Epithelial cell of proximal tubule (primary cell): ENCODE measurements at regions not wholly inside any gene's neighbourhood (a gene's known extent, or its start where the extent isn't known, plus 50 kb on each side); places are given as distances from the start of the nearest gene placed in this dataset.
"Not testable (repeated sequence)": the region's sequence is repeated elsewhere in the genome, so short reads cannot be mapped to it uniquely, and the experiment has no call there.

Experiments used
- DNase-seq: peaks from one replicate; pipeline ENCODE4 v3.0.0-alpha.2; 2011; ENCODE audit warnings: low read depth
- H3K4me3 ChIP-seq: 2 replicates; pipeline ENCODE4 v1.5.1; 2011; ENCODE audit warnings: low read depth, mild to moderate bottlenecking, low read length
- TF ChIP-seq, protein P1 (sequence below): conservative IDR thresholded peaks from 2 replicates; pipeline ENCODE4 v1.5.1; 2012; ENCODE audit warnings: low read depth, mild to moderate bottlenecking, low read length

DNA sequence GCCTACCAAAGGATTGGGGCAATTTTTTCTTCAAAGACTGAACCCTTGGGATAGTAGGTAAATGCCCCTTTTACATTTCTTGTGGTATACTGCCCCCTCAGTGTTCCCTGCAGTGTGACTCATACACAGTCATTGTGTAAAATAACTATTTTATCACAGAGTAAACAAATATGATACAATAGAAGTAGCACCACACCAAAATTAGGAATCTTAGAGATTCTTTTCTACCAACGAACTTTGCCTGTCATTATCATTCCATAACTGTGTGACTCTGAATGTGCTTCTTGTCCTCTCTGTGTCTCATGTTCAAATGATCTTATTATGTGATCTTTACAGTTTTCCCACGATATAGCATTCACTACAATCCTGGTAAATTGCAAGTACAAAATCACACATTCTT lies 517.0 kb downstream of the ZIC3 start:
- TF ChIP-seq, protein P1, sequence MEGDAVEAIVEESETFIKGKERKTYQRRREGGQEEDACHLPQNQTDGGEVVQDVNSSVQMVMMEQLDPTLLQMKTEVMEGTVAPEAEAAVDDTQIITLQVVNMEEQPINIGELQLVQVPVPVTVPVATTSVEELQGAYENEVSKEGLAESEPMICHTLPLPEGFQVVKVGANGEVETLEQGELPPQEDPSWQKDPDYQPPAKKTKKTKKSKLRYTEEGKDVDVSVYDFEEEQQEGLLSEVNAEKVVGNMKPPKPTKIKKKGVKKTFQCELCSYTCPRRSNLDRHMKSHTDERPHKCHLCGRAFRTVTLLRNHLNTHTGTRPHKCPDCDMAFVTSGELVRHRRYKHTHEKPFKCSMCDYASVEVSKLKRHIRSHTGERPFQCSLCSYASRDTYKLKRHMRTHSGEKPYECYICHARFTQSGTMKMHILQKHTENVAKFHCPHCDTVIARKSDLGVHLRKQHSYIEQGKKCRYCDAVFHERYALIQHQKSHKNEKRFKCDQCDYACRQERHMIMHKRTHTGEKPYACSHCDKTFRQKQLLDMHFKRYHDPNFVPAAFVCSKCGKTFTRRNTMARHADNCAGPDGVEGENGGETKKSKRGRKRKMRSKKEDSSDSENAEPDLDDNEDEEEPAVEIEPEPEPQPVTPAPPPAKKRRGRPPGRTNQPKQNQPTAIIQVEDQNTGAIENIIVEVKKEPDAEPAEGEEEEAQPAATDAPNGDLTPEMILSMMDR = no peak
- no peak for DNase-seq

DNA sequence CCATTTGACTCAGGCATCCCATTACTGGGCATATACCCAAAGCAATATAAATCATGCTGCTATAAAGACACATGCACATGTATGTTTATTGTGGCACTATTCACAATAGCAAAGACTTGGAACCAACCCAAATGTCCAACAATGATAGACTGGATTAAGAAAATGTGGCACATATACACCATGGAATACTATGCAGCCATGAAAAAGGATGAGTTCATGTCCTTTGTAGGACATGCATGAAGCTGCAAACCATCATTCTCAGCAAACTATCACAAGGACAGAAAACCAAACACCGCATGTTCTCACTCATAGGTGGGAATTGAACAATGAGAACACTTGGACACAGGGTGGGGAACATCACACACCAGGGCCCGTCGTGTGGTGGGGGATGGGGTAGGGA lies 545.0 kb downstream of the ZIC3 start:
- H3K4me3 ChIP-seq, DNase-seq: not testable (repeated sequence)

More for the DNA sequence above, 517.0 kb downstream of the ZIC3 start:
- no peak overlapping the region for H3K4me3 ChIP-seq

DNA sequence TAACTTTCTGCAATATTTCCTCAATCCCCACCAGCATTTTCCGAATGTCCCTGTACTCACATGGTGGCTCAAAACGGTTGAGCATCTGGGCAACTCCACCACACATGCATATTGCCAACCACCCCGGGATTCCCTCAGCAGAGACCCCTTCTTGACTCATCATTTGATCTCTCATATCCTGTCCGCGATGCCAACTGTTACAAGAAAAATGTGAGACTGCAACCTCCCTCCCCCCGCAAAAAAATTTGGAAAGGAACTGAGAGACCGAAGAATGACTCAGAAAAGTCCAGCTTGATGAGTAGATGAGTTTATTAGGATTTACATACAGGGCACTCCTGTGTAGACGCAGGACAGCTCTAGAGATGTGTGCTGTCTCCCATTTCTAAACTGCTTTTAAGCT lies 561.4 kb downstream of the ZIC3 start:
- TF ChIP-seq, protein P1 = no peak
- DNase-seq = no peak
- H3K4me3 ChIP-seq = no peak overlapping the region

DNA sequence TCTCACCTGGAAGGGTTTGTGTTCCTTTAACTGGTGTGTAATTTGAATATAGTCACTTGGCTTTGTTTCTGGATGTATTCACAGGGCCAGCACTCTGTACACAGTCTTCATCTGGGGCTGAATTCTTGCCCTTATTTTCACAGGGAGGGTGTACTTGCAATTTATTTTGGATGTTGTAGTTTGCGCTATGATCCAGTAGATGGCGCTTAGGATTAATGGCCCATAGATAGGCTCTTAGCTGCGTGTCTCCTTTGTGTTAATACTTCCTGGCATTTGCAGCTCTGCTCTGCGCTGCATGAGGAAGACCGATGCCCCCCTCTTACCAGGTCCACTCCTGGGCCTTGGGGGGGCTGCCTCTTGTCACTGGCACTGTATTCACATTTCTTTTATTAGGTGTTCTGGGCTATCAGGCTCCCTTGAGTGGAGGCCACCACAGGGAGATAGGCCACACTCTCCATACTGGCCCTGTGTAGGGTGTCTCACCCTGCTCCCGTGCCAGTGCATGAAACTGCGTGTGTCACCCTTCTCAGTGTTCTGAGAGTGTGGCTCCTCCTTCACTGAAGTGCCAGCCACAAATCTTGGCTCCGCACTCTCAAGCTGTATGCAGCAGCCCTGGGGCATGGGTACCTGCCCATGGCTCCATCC lies 562.2 kb downstream of the ZIC3 start:
- H3K4me3 ChIP-seq = no peak overlapping the region
- DNase-seq = no peak
- TF ChIP-seq, protein P1 = peak; percentile 61

DNA sequence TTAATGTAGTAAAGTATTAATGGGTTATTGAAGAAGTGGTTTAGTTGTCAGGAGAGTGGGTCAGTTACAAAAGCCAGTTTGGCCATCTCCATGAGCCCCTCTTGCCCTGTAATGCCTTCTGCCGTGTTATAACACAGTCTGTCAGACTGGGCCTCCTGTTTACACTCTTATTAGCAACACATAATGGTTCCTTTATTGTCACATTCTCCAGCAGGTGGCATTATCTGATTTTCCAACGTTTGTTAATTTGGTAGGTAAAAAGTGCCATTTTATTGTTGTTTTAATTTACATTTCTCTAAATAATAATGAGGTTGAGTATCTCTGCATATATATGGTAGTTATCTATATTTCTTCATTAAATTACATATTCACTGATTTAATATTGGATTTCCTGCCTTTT lies 560.8 kb downstream of the FGF13 start:
- DNase-seq = no peak
- no peak overlapping the region for H3K4me3 ChIP-seq
- TF ChIP-seq, protein P1 = peak; percentile 12

DNA sequence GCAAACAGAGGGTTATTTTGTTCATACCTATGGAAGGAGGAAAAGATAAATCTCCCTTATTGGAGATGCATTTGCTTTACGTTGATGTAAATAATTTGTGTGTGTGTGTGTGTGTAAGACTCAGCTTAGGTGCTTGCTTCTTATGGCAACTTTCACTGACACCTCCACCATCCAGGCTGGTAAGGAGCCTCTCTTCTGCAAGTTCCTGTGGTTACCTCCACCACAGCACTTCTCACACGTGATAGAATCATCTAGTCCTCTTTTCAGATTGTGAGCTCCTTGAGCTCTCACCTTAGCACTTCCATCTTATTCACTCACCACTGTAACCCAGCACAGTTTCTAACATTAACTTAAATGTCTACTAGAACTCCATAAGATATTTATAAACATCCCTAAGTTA lies 553.7 kb downstream of the FGF13 start:
- TF ChIP-seq, protein P1 = no peak
- no peak for DNase-seq
- no peak overlapping the region for H3K4me3 ChIP-seq

DNA sequence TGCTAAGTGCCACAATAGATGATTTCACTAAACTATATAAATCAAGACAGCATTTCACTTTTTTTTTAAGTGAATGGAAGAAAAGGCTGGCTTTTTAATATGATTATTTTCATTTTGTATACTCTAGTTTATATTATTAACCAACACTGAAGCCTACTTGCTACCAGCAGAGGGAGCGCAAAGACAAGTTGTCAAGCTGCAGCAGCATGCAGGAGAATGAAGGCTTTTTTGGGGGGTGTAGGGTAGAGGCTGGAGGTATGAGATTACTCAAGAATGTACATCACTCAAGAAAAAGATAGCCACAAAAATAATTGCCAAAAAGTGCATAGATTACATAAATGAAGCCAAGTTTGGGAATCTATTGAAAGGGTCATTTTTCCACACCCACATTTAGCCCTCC lies 519.5 kb downstream of the FGF13 start:
- no peak overlapping the region for H3K4me3 ChIP-seq
- no peak for DNase-seq
- TF ChIP-seq, protein P1 = peak; percentile 63
